ENCODE measurements at regions not wholly inside any gene's neighbourhood (a gene's known extent, or its start where the extent isn't known, plus 50 kb on each side); places are given as distances from the start of the nearest gene placed in this dataset.

- no peak for DNase-seq
Observed at GRCh38 chr1:55839221-55839620, 624.1 kb upstream of the USP24 start.

GRCh38 chr1:55836086-55836485 is 620.9 kb upstream of the USP24 start:
- peak; percentile 92 for DNase-seq

GRCh38 chr1:55833529-55834091 is 618.4 kb upstream of the USP24 start:
- DNase-seq = no peak

GRCh38 chr1:55831759-55832158 is 616.6 kb upstream of the USP24 start:
- DNase-seq = no peak

GRCh38 chr1:55828044-55828443 is 612.9 kb upstream of the USP24 start:
- no peak for DNase-seq

- DNase-seq = peak; percentile 85
Observed at GRCh38 chr1:55827350-55827749, 612.2 kb upstream of the USP24 start.

GRCh38 chr1:55826381-55827080 is 611.4 kb upstream of the USP24 start:
- DNase-seq = no peak

- DNase-seq = no peak
Observed at GRCh38 chr1:55825461-55825860, 610.3 kb upstream of the USP24 start.

- no peak for DNase-seq
Observed at GRCh38 chr1:55824251-55824640, 609.1 kb upstream of the USP24 start.

GRCh38 chr1:55823541-55824250 is 608.5 kb upstream of the USP24 start:
- DNase-seq = no peak

GRCh38 chr1:55822891-55823290 is 607.7 kb upstream of the USP24 start:
- DNase-seq = no peak

GRCh38 chr1:55821234-55821633 is 606.1 kb upstream of the USP24 start:
- no peak for DNase-seq

- no peak for DNase-seq
Observed at GRCh38 chr1:55820501-55820900, 605.3 kb upstream of the USP24 start.

GRCh38 chr1:55819011-55819410 is 603.8 kb upstream of the USP24 start:
- DNase-seq = no peak

- no peak for DNase-seq
Observed at GRCh38 chr1:55816456-55817426, 601.6 kb upstream of the USP24 start.

GRCh38 chr1:55815745-55816455 is 600.7 kb upstream of the USP24 start:
- DNase-seq = no peak

GRCh38 chr1:55814967-55815366 is 599.8 kb upstream of the USP24 start:
- DNase-seq = no peak

GRCh38 chr1:55813618-55814017 is 598.5 kb upstream of the USP24 start:
- DNase-seq = peak; percentile 93

GRCh38 chr1:55812281-55812680 is 597.1 kb upstream of the USP24 start:
- no peak for DNase-seq

GRCh38 chr1:55808263-55808662 is 593.1 kb upstream of the USP24 start:
- no peak for DNase-seq

GRCh38 chr1:55803429-55803828 is 588.3 kb upstream of the USP24 start:
- peak; percentile 89 for DNase-seq

GRCh38 chr1:55801481-55801880 is 586.3 kb upstream of the USP24 start:
- DNase-seq = no peak
